NCI-H82 treated with DMSO at 0.1 percent for 48 hours (cell line): ENCODE measurements at regions not wholly inside any gene's neighbourhood (a gene's known extent, or its start where the extent isn't known, plus 50 kb on each side); places are given as distances from the start of the nearest gene placed in this dataset.
"Not testable (repeated sequence)": the region's sequence is repeated elsewhere in the genome, so short reads cannot be mapped to it uniquely, and the experiment has no call there.

Experiments
- DNase-seq: peaks from one replicate; lab custom pipeline; 2025; ENCODE audit not compliant: unreplicated experiment; lab: John Stamatoyannopoulos, UW

DNA sequence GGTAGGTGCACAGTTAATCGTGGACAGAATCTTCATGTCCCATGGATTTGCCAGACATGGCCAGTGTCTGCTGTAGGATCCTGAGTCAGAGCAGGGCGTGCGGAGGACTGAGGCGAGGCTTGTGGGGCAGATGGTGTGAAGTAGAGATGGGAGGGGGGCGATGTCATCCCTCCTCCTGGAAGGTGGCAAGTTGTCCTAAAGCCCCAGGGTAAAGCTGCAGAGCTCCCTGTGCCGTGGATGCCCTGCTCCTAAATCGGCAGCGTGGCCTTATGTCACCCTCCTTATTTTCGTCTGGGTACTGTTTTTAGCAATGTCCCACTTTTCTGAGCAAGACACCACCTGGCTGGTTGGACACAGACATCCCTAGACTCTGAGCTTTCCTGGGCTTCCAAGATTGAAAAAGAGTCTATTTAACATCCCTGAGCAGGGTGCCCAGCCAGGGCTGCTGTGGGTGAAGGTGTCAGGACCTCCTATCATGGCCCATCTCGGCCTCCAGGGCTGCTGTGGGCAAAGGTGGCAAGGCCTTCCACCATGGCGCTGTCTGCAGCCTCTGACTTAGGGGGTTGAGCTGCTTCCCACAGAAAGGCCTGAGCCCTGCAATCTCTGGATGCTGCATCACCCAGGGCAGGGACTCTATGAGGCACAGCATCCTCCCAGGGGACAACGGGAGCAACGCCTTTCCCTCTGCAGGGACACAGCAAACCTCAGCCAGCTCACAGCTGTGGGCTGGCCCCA, 145.4 kb downstream of the TTLL2 start:
- DNase-seq, result no peak

DNA sequence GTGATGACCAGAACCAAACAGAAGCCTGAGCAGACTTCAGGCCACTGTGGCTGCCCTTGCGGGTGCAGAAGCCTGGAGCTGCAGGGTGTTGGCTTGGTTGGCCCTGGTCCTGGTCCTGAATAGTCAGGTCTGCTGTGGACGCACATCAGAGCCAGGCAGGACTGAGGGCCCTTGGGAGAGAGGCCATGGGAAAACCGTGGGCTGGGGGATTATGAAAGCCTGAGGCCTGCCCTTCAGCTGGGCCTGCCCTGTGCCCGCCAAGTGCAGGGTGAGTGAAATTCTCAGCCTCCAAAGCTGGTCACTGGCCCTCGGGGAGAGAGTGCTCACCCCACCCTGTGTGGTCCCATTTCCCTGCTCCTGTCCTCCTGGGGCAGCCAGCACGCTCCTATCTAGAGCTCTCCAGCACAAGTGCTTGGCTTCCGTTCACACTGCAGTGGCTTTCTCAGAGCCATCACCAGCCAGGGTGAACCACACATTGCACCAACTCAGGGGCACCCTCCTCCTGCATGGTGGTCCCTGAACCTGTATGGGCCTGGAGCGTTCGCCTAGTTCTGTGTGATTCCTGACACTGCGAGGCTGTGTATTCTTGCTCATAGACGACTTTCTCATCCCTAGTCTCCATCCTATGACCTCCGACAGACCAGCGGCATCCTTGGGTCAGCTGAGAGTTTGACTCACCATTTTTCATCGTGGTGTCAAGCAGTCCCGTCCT, 146.1 kb downstream of the TTLL2 start:
- DNase-seq, result no peak

DNA sequence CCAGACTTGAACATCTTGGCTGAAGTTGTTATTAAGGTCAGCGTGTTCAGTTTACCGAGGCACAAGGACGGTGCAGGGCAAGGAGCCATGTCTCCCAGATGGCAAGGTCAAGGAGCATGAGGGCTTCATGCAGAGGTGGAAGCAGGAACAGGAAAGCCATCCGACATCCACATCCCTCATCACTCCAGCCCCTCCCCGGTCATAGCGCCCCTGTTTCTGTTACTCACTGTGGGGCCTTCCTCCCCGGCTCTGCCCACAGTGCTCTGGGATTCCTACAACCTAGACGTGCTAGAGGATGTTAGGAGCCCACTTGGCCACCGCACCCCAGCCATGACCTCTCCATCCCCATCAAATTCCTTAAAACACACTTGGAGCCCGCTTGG, 146.7 kb downstream of the TTLL2 start:
- no peak for DNase-seq

DNA sequence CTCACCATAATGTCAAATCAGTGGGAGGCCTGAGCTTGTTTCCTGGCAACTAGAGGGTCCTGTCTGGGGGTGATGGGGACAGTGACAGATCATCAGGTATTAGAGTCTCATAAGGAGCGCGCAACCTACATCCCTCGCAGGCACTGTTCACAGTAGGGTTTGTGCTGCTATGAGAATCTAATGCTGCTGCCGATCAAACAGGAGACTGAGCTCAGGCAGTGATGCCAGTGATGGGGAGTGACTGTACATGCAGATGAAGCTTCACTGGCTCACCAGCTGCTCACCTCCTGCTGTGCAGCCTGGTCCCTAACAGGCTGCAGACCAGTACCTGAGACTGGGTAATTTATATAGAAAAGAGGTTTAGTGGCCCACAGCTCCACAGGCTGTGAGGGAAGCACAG, 147.3 kb downstream of the TTLL2 start:
- DNase-seq, result no peak

DNA sequence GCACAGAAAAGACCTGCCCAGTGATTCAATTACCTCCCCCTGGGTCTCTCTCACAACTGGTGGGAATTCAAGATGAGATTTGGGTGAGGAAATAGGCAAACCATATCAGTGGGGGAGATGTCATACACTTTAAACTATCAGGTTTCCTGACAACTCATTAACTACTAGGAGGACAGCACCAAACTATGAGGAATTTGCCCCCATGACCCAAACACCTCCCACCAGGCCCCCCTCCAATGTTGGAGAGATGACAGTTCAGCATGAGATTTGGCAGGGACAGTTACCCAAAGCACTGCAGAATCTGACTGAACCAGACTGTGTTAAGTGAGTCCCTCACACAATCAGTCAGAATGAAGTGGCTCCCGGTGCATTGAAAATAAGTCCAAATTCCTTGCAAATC, 148.0 kb downstream of the TTLL2 start:
- no peak for DNase-seq

DNA sequence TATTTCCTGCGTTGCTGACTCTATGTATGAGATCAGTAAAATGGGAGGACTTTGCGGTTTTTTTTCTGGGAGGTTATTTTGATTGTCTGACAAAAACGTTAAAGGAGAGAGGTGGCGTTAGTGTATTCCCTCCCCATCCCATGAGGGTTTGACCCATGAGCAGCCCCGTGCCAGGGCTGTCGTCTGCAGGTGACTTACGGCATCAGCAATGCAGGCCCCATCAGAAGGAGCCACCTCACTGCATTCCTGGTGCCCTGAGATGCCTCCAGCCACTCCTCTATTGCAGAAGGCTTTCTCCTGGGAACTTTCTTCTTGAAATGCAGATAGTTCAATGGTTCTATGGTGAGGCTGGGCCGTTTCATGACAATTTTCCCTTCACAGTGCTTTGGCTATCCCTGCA, 149.3 kb downstream of the TTLL2 start:
- DNase-seq, result no peak

DNA sequence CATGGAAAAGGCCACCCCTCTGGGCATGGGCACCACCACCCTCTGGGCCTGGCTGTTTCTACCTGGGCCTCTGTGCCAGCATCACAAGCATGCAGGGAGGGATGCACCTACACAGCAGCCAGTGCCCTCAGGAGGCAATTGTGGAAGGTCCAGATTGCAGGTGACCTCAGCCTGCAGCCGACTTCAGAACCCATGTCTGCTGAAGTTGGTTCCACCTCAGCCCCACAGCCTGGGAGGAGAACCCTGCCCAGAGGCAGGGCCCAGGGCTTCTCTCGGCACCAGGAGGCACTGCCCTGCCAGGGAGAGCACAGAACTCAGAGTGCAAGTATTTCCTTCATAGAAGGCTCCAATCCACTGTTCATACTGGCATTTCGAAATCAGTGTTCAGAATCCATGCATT, 149.8 kb downstream of the TTLL2 start:
- DNase-seq, result no peak

DNA sequence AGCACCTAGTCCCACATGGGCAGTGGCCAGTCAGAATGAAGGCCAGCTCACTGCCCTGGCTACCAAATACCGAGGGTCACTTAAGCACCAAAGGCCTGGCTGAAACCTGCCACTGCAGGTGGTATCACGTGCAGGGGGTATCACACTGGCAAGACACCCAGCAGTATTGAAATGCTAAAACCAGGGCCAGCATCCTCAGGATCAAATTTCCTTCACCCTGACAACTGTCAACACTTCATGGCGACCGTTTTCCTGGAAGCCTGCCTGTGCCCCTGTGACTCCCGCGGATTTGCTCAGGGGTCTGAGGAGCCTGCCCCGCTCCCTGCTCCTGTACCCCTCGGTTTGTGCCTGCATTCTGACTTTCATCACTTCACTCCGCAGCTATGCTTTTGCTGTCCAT, 151.1 kb downstream of the TTLL2 start:
- no peak for DNase-seq

DNA sequence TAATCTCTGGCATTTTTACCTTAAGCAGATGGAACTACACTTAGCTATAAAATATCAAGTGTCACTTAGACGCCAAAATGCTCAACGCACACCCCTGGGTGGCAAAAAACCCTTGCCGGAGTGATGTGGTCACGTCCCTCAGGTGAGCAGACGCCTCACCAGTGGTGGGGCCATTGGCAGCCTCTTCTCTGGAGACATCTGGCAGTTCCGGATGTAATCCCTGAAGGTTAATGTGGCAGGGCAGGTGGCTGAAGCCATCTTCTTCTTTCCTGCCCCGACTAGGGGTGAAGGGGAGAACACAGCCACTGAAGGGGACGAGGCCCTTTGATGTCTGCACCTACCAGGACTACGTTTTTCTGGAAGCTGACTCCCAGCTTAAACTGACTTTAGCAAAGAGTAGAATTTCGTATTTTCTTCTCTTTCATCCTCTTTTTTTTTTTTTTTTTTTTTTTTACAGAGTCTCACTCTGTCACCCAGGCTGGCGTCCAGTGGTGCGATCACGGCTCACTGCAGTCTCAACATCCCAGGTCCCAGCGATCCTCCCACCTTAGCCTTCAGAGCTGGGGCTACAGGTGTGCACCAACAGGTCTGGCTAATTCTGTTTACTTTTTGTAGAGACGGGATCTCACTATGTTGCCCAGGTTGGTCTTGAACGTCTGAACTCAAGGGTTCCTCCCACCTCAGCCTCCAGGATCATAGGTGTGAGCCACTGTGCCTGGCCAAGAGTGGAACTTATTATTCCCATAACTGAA, 152.1 kb downstream of the TTLL2 start:
- DNase-seq, result no peak

DNA sequence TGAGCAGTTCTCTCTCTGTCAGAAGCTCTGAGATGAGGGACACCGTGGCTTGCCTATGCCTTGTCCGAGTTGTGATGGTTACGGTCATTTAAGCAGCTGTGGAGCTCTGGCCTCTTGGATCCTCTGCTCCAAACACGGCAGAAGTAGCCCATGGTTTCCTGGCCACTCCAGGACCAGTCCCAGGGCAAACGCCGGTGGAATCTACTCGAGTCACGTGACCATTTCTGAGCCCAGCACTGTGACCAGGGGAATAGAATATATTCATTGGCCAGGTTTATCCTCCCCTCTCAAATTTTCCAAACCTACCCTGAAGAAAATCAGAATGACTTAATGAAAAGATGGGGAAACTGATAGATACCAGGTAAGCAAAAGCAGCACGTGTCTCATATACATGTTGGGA, 152.8 kb downstream of the TTLL2 start:
- no peak for DNase-seq

DNA sequence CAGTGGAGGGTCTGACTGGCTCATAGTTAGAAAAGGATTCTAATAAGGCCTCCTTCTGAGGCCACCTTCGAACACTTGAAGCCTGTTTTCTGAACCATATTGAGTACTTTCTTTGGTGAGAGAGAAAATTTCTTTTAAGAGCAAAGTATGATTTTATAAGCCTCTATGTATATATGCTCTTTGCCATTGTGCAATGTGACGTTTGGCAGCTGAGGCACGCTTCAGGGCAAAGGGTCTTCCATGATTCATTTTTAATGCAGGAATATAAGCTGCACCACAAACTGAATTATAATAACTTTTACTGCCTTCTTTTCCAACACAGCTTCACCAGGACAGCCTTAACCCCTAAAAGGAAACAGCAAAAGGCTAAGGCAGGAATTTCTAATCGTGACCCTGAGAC, 154.4 kb downstream of the TTLL2 start:
- DNase-seq, result no peak

DNA sequence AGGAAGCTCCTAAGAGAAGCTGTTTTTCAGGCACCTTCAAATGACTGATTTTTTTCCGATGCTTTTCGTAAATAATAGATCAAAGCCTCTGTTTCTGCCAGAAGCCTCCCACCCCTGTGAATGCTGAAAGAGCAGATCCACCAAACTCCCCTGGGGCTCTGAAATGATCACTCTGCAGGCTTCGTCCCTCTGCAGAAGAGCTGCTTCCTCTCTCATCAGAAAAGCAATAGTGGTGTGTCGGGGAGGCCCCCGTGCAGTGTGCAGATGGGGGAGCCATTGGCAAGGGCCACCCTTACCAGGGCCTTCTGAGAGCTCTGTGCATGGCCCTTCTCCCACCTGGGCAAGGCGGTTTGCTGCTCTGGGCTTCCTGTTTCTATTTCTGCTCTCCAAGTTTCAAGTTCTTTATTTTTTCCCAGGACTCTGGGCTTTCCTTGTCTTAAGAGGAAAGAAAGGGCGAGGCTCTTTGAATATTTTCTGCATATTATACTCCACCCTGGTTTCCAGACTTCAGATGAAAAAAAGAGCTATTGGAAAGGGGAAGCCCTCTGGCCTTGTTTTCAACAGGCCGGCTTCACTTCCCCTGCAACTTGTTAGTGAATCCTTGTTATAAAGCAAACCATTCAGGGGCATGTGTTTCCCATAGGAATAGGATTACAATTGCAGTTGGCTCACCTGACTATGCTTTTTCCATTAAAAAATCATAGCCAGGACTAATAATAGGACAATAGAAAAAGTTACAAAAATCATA, 155.2 kb downstream of the TTLL2 start:
- DNase-seq, result no peak

DNA sequence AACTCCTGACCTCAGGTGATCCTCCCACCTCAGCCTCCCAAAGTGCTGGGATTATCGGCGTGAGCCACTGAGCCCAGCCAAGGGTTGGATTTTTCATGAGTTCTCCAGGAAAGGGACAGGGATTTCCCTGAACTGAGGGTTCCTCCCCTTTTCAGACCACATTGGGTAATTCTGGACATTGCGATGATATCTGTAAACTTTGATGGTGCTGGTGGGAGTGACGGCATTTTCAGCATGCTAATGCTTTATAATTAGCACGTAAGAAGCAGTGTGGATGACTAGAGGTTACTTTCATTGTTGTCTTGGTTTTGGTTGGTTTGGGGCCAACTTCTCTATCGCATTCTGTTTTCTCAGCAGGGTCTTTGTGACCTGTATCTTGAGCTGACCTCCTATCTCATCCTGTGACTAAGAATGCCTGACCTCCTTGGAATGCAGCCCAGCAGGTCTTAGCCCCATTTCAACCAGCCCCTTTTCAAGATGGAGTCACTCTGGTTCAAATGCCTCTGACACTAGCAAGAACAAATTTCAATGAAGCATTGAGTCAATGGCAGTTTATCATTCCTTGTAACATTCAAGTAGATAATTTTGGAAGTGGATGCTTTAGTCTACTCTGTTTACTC, 156.5 kb downstream of the TTLL2 start:
- DNase-seq, result no peak

DNA sequence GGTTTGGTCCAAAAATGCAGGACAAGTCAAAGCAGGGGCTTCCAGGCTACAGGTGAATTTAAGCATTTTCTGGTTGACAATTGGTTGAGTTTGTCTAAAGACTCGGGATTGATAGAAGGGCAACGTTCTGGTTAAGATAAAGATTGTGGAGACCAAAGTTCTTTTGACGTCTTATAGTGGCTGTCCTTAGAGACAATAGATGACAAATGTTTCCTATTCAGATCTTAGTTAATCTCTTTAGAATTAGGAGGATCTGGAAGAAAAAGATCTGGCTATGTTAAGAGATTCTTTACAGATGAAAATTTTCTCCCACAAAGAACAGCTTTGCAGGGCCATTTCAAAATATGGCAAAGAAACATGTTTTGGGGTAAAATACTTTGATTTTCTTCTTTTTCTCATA, 157.9 kb downstream of the TTLL2 start:
- not testable (repeated sequence) for DNase-seq

DNA sequence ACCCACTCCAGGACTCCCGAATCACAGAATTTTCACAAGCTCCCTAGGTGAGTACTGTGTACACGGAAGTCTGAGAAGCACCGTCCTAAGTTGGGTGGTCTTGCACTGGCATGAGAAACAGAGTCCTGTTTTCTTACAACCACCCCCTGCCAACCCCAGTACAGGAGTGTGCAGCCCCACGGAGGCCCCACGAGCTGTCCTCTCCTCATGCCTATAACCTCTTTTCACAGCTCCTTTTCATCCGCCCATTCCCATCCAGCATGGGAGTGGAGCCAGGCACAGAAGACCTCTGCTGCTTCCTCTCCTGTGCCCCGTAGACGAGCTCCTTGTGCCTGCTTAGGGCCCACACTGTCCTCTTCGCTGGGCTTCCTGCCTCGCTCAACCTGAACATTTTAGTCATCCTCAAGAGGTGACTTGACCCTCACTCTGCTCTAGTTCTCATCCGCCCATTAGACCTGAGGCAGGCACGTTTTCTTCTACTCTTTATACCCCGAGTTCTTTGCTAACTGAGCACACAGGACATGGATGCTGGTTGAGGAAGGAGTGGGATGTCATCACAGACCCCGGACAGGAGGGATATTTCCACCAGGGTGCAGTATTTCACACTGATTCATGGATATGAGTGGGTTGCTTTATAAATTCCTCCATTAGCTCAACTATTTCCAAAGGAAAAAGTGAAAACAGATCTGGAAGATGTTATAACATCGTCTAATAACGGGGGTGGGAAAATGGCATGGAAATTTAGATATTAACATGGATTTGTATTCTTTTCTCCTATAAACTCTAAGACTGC, 160.5 kb downstream of the TTLL2 start:
- no peak for DNase-seq

DNA sequence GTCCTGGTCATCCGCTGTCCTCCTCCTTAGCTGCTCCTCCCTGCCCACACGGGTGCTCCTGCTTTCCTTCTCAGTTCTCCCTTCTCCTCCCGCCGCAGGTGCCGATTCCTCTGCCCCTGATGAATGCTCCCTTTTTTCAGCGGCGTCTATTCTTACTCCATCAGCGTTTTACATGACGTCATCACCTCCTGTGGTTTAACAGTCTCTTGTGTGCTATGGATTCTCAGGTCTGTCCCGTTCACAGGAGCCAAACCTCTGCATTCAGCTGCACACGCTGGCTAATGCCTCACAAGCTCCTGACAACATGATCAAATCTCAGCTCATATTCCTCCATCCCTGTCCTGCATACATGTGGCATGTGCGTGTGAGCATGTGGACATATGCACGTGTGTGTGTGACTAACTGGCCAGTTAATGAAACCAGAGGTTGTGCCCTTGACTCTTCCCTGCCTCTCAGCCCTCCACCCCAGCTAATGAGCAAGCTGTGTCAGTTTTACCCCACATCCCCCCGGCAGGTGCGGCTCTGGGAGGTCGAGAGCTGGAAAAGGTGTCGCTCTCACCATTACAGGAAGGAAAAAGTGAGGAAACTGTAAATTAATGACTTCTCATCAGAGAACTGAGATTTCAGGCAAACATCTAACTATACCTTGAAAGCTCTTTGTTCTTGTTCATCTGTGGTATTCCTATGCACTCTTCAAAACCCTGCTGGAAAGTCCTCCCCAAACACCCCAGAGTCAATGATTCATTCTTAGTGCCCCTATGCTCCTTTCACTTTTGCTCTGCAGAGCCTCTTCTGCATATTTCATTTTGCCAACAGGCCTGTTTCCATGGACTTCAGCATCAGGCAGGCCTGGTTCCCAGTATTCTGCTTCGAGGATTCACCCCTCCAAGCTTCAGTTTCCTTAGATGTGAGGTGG, 163.1 kb downstream of the TTLL2 start:
- DNase-seq, result no peak

DNA sequence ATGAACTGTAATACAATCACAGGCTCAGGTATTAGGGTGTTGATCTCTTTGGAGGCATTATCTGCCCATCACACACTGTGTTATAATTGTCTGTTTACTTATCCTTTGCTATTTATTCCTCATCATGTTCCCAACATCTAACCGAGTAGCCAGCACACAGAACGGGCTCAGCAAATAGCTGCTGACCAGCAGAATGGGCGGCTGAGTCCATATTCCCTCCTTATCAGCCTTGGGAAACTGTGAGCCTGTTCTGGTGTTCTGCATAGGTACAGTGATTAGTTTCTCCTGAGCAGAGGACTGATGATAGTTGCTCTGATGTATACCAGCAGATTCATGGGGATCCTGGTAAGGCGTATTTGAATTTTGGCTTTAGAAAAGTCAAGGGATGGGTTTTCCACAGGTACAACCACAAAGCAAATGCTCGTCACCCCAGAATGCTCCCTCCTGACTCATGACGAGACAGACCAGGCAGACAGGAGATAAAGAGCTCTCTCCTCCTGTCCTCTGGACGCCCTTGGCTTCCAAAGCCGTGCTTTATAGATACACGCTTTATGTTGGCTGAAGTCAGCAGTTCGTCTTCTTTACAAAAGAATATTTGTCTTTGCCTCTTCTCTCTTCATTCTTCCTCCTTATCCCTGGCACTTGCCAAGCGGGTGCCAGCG, 166.7 kb downstream of the TTLL2 start:
- no peak for DNase-seq

DNA sequence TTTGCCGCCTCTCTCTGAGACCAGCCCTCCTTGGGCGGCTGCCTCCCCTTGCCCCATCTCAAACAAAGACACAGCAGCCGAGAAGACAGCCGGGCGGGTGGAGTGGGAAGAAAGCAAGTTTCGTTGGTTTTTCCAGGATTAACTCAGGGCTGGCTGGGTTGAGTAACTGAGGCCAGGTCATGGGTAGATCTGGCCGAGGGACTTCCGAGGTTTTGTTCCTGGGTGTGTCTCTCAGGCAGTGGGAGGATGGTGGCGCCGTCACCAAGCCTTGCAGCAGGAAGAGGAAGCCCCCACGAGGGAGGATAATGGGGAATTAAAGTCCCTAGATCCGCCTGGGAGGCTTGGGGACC, 167.2 kb downstream of the TTLL2 start:
- no peak for DNase-seq

DNA sequence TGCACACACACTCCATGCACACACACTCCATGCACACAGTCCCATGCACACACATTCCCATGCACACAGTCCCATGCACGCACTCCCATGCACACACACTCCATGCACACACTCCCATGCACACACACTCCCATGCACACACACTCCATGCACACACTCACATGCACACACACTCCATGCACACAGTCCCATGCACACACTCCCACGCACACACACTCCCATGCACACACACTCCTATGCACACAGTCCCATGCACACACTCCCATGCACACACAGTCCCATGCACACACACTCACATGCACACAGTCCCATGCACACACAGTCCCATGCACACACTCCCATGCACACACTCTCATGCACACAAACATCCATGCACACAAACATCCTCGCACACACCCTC, 168.4 kb downstream of the TTLL2 start:
- DNase-seq, result no peak
